K562 (cell line): ENCODE measurements at regions not wholly inside any gene's neighbourhood (a gene's known extent, or its start where the extent isn't known, plus 50 kb on each side); places are given as distances from the start of the nearest gene placed in this dataset.
A peak's percentile ranks its signal among the peaks of the same experiment; 100 is the strongest.

Experiments used
- ATAC-seq: fragments of 200-7000 bp; cut with Tn5 transposase; 3 replicates; pipeline ENCODE4 v1.9.1; 2020; ENCODE audit warnings: moderate library complexity
- BruUV-seq: library from RNA; stranded (reverse); fragments of 400-500 nt; replicated peaks from 2 replicates; lab custom pipeline; 2021; lab: Mats Ljungman, UMichigan
- CTCF ChIA-PET: fragments of 300-600 bp; formaldehyde crosslinking; extraction: SDS; loops from one replicate; lab custom pipeline; 2021; ENCODE audit warnings: low intra/inter-chr PET ratio; lab: Yijun Ruan, JAX
- POLR2A ChIA-PET: fragments of 300-600, 350-650 bp; sonication (Branson Sonifier 250); formaldehyde crosslinking; extraction: SDS; loops from one replicate; lab custom pipeline; 2021; ENCODE audit warnings: antibody characterized with exemption, inconsistent platforms; lab: Yijun Ruan, JAX
- DNase-seq, 4 experiments: peaks; one replicate each; pipeline versions ENCODE4 v3.0.0 to v3.0.0-alpha.2; 2011 to 2018; ENCODE audit warnings: low spot score in 3 of 4, mixed read lengths in 3 of 4; ENCODE audit errors: extremely low read depth in 1 of 4
- FAIRE-seq: peaks from 2 replicates; lab custom pipeline; 2011; peaks lifted over from hg19 to GRCh38; lab: Jason Lieb, UNC
- H2AFZ ChIP-seq: 2 replicates; pipeline ENCODE4 v1.6.0; 2011; ENCODE audit warnings: low read depth, low read length, control low read depth, inconsistent platforms
- H3K27ac ChIP-seq: fragments of 200-600 bp; 3 replicates; pipeline ENCODE4 v1.8.0; 2011; ENCODE audit warnings: low read depth, mild to moderate bottlenecking, control low read depth, inconsistent platforms, low read length, moderate library complexity, mixed read lengths; ENCODE audit errors: extremely low read depth
- H3K27me3 ChIP-seq, 2 experiments: fragments of 300-600 bp in 1 of 2; 2 replicates in 1 of 2; 3 replicates in 1 of 2; pipeline versions ENCODE4 v1.6.0 to v1.8.0; 2011; ENCODE audit warnings: inconsistent platforms in 2 of 2, low read length in 2 of 2, mild to moderate bottlenecking in 1 of 2, mixed read lengths in 1 of 2, moderate library complexity in 1 of 2; ENCODE audit not compliant: control insufficient read depth in 2 of 2, insufficient read depth in 2 of 2
- H3K36me3 ChIP-seq: fragments of 300-600 bp; 3 replicates; pipeline ENCODE4 v1.8.0; 2011; ENCODE audit warnings: mild to moderate bottlenecking, low read length, inconsistent platforms; ENCODE audit not compliant: control insufficient read depth, insufficient read depth
- H3K4me1 ChIP-seq, 2 experiments: fragments of 200-600 bp in 1 of 2; replicated peaks in 1 of 2; 2 replicates in 1 of 2; 3 replicates in 1 of 2; pipeline versions ENCODE4 v1.5.1 to v1.8.0; 2011; ENCODE audit warnings: inconsistent platforms in 2 of 2, low read length in 2 of 2, mild to moderate bottlenecking in 1 of 2, mixed read lengths in 1 of 2, moderate library complexity in 1 of 2; ENCODE audit not compliant: control insufficient read depth in 2 of 2, insufficient read depth in 2 of 2
- H3K4me2 ChIP-seq: 2 replicates; pipeline ENCODE4 v1.6.1; 2011; ENCODE audit warnings: low read length, control low read depth, inconsistent platforms, mixed read lengths; ENCODE audit not compliant: insufficient read depth
- H3K4me3 ChIP-seq: fragments of 200-600 bp; sonication (generic), shearing (Covaris generic); 2 replicates; pipeline ENCODE4 v1.5.1; 2016; ENCODE audit warnings: control low read depth, inconsistent platforms
- H3K79me2 ChIP-seq: fragments of 200-600 bp; 3 replicates; pipeline ENCODE4 v1.8.0; 2011; ENCODE audit warnings: low read length, inconsistent platforms; ENCODE audit not compliant: control insufficient read depth, insufficient read depth
- H3K9ac ChIP-seq, 2 experiments: 2 replicates each; pipeline versions ENCODE4 v1.6.0 to v1.6.1; 2011; ENCODE audit warnings: low read depth in 2 of 2, low read length in 2 of 2, control low read depth in 1 of 2, inconsistent platforms in 1 of 2, mild to moderate bottlenecking in 1 of 2, mixed read lengths in 1 of 2; ENCODE audit not compliant: insufficient read depth in 1 of 2
- H3K9me1 ChIP-seq: one replicate; pipeline ENCODE4 v1.6.0; 2011; ENCODE audit warnings: inconsistent platforms, mild to moderate bottlenecking, low read length, moderate library complexity; ENCODE audit not compliant: control insufficient read depth, insufficient read depth
- H3K9me3 ChIP-seq: replicated peaks from 2 replicates; pipeline ENCODE4 v1.5.1; 2011; ENCODE audit warnings: low read depth, low read length, inconsistent platforms; ENCODE audit not compliant: control insufficient read depth, insufficient read depth
- H4K20me1 ChIP-seq: replicated peaks from 2 replicates; pipeline ENCODE4 v1.6.1; 2011; ENCODE audit warnings: low read length, inconsistent platforms, mixed read lengths; ENCODE audit not compliant: control insufficient read depth, insufficient read depth
- CCNT2 ChIP-seq: IDR thresholded peaks from 2 replicates; pipeline ENCODE4 v1.6.1; 2011; ENCODE audit warnings: borderline replicate concordance, low read depth, mild to moderate bottlenecking, moderate library complexity, mixed read lengths, low read length; ENCODE audit not compliant: insufficient read length; ENCODE audit errors: extremely low read depth
- EZH2 ChIP-seq: IDR thresholded peaks from 2 replicates; pipeline ENCODE4 v1.6.1; 2012; ENCODE audit warnings: low read depth, mild to moderate bottlenecking, inconsistent platforms, low read length, borderline replicate concordance
- ILK ChIP-seq: fragments of 450-650 bp; IDR thresholded peaks from 2 replicates; pipeline ENCODE4 v1.6.1; 2016; ENCODE audit warnings: missing genetic modification characterization, low read depth, mild to moderate bottlenecking, missing compliant biosample characterization, moderate library complexity, borderline replicate concordance
- PHTF2 ChIP-seq: fragments of 250-450 bp; sonication (Bioruptor Pico); IDR thresholded peaks from 2 replicates; pipeline ENCODE4 v1.5.0; 2021; ENCODE audit warnings: mild to moderate bottlenecking
- POLR2AphosphoS5 ChIP-seq: IDR thresholded peaks from 2 replicates; pipeline ENCODE4 v1.6.1; 2011; ENCODE audit warnings: mild to moderate bottlenecking, low read depth, low read length, moderate library complexity; ENCODE audit not compliant: control insufficient read depth, insufficient read depth
- RAD21 ChIP-seq, 2 experiments: fragments of 250-450 bp in 1 of 2; fragments of 450-650 bp in 1 of 2; sonication (Bioruptor Pico) in 1 of 2; formaldehyde crosslinking in 1 of 2; IDR thresholded peaks in 1 of 2; conservative IDR thresholded peaks in 1 of 2; 2 replicates each; pipeline versions ENCODE4 v1.4.0 to v1.8.0; 2020 to 2022; ENCODE audit warnings: mild to moderate bottlenecking in 2 of 2, moderate library complexity in 1 of 2
- ZNF134 ChIP-seq: fragments of 250-450 bp; sonication (Bioruptor Pico); conservative IDR thresholded peaks from 2 replicates; pipeline ENCODE4 v1.4.0; 2020
- ZNF324 ChIP-seq: fragments of 250-450 bp; sonication (Bioruptor Pico); IDR thresholded peaks from 2 replicates; pipeline ENCODE4 v1.4.0; 2020; ENCODE audit warnings: mild to moderate bottlenecking
- WGBS: fragments of 100-300 bp; shearing (Covaris generic); methylation state at CpG from one replicate; pipeline ENCODE4 v1.1.6; 2016; ENCODE audit warnings: low coverage, mixed read lengths; ENCODE audit not compliant: insufficient coverage; ENCODE audit errors: missing lambda C conversion rate; 5-methylcytosine and 5-hydroxymethylcytosine counted together
- in situ Hi-C: fragments of 300-500 bp; cut with MboI; formaldehyde crosslinking; loops from 4 replicates; pipeline ENCODE4 v1.15.0; 2018; ENCODE audit warnings: inconsistent platforms, mixed read lengths
- intact Hi-C: fragments of 100-400 bp; cut with micrococcal nuclease; formaldehyde crosslinking; loops from 2 replicates; pipeline ENCODE4 v1.14.2; 2022
- TF ChIP-seq, protein P1 (sequence below), 3 experiments: IDR thresholded peaks in 2 of 3; conservative IDR thresholded peaks in 1 of 3; 2 replicates each; pipeline ENCODE4 v1.5.1; 2011 to 2012; ENCODE audit warnings: low read length in 3 of 3, mild to moderate bottlenecking in 3 of 3, control low read depth in 2 of 3, improper control_type of control experiment in 1 of 3, inconsistent platforms in 1 of 3, low read depth in 1 of 3, mixed read lengths in 1 of 3, moderate library complexity in 1 of 3; ENCODE audit not compliant: insufficient read depth in 2 of 3
- TF ChIP-seq, protein P2 (sequence below): IDR thresholded peaks from 2 replicates; pipeline ENCODE4 v1.6.1; 2011; ENCODE audit warnings: borderline replicate concordance, low read depth, mild to moderate bottlenecking, moderate library complexity, low read length; ENCODE audit not compliant: insufficient read depth, poor library complexity, severe bottlenecking

DNA sequence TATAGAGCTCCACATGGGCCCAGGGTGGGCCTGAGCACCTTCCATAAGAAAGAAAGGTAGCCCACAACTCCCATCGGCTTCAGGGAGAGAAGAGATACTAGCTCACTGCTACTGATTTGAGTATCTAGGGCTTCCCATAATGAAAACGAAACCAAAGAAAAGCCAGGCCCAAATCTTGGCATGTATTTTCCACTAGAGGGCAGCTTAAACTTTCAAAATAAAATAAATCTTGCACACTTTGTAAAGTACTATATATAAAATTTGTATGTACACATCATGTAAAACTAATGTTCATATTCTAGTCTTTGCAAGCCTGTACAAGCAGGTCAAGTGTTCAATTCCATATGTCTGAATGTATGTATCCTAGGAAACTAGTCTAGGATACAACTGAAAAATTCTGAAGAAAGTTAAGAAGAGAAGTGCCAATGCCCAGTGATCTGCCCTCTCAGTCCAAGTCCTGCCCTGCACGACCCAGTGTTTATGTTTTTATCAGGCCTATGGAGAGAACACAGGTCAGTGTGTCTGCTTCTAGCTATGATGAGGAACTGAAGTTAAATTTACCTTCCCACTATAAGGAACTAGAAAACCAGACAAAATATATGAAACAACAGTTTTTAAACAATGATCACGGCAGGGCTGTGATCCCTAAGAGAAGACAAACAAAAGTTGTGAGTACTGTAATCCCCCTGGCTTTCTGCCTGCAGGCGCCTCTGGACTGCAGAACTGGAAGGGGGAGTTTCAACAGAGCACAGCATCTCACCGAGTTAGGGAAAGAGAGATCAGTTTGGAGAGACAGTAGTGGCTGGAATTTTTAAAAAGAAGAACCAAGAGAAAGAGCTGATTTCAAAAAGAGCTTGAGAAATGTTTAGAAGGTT, 475.7 kb downstream of the UQCRFS1 start:
- no peak overlapping the region for H3K9ac ChIP-seq
- H3K36me3 ChIP-seq: no peaks in the 10 kb centered on the region
- peak; percentile 82 for ATAC-seq
- CTCF ChIA-PET: interaction anchor here (0.6 to 1.4 kb wide), 4 partner anchors 141 to 523 kb away, joined by 3 to 6 read pairs (median 4); no protein-coding TSS in a partner anchor
- no peaks in the 10 kb centered on the region; a peak in 1 of 5 replicates for H3K27me3 ChIP-seq
- H3K4me2 ChIP-seq: no peak overlapping the region
- no peaks in the 10 kb centered on the region for H3K9me3 ChIP-seq
- no peak overlapping the region for H3K4me3 ChIP-seq
- H3K27ac ChIP-seq: no peak overlapping the region
- intact Hi-C loops: loop anchor here (5.0 kb wide), 1 partner anchor 525 kb away; no protein-coding TSS in a partner anchor
- POLR2A ChIA-PET: interaction anchor here (0.9 kb wide), 1 partner anchor 13 kb away, joined by 3 read pairs; no protein-coding TSS in a partner anchor
- WGBS: 3% methylated on average over 6 of the region's 6 CpGs
- in situ Hi-C loops: loop anchor here (10.0 to 25.0 kb wide), 3 partner anchors 138 to 850 kb away; no protein-coding TSS in a partner anchor
- H3K4me1 ChIP-seq: no peaks in the 10 kb centered on the region
- no peaks in the 10 kb centered on the region for H4K20me1 ChIP-seq
- H2AFZ ChIP-seq: peak overlapping the region; percentile 56; the same call in 1 of the 2 replicates
- peak in 2 of 4 experiments; percentile 27 to 28 for DNase-seq
- BruUV-seq: no TSS peak
- no peaks in the 10 kb centered on the region for H3K9me1 ChIP-seq
- peak; percentile 80 for FAIRE-seq
- no peaks in the 10 kb centered on the region for H3K79me2 ChIP-seq
- no peak for TF ChIP-seq ZNF134 (CRISPR knock-in tag)
- TF ChIP-seq, protein P1, sequence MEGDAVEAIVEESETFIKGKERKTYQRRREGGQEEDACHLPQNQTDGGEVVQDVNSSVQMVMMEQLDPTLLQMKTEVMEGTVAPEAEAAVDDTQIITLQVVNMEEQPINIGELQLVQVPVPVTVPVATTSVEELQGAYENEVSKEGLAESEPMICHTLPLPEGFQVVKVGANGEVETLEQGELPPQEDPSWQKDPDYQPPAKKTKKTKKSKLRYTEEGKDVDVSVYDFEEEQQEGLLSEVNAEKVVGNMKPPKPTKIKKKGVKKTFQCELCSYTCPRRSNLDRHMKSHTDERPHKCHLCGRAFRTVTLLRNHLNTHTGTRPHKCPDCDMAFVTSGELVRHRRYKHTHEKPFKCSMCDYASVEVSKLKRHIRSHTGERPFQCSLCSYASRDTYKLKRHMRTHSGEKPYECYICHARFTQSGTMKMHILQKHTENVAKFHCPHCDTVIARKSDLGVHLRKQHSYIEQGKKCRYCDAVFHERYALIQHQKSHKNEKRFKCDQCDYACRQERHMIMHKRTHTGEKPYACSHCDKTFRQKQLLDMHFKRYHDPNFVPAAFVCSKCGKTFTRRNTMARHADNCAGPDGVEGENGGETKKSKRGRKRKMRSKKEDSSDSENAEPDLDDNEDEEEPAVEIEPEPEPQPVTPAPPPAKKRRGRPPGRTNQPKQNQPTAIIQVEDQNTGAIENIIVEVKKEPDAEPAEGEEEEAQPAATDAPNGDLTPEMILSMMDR (IDR thresholded peaks at IDR 0.05 in 2 of 3, conservative IDR thresholded peaks at IDR 0.05 in 1 of 3; ENCODE audit: insufficient read depth in 2 of 3, low read depth in 1 of 3, low read length in 3 of 3): peak; percentile 37 to 77 (median 45); a peak in 5 of 6 replicates
- TF ChIP-seq RAD21 (CRISPR knock-in tag; conservative IDR thresholded peaks at IDR 0.05 in 1 of 2, IDR thresholded peaks at IDR 0.05 in 1 of 2): peak in 1 of 2 experiments; percentile 73; a peak in 2 of 4 replicates
- TF ChIP-seq EZH2: no peak
- TF ChIP-seq, protein P2, sequence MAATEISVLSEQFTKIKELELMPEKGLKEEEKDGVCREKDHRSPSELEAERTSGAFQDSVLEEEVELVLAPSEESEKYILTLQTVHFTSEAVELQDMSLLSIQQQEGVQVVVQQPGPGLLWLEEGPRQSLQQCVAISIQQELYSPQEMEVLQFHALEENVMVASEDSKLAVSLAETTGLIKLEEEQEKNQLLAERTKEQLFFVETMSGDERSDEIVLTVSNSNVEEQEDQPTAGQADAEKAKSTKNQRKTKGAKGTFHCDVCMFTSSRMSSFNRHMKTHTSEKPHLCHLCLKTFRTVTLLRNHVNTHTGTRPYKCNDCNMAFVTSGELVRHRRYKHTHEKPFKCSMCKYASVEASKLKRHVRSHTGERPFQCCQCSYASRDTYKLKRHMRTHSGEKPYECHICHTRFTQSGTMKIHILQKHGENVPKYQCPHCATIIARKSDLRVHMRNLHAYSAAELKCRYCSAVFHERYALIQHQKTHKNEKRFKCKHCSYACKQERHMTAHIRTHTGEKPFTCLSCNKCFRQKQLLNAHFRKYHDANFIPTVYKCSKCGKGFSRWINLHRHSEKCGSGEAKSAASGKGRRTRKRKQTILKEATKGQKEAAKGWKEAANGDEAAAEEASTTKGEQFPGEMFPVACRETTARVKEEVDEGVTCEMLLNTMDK: peak; percentile 5
- TF ChIP-seq ILK (tag): no peak
- TF ChIP-seq CCNT2: no peak
- no peak for TF ChIP-seq ZNF324 (CRISPR knock-in tag)
- TF ChIP-seq POLR2AphosphoS5: no peak
- TF ChIP-seq PHTF2 (CRISPR knock-in tag): no peak
